NCI-H1694 treated with DMSO at 0.1 percent for 48 hours (cell line): ENCODE measurements at regions not wholly inside any gene's neighbourhood (a gene's known extent, or its start where the extent isn't known, plus 50 kb on each side); places are given as distances from the start of the nearest gene placed in this dataset.
"Not testable (repeated sequence)": the region's sequence is repeated elsewhere in the genome, so short reads cannot be mapped to it uniquely, and the experiment has no call there.

ENCODE experiments used
- DNase-seq: peaks from one replicate; lab custom pipeline; 2025; lab: John Stamatoyannopoulos, UW

DNA sequence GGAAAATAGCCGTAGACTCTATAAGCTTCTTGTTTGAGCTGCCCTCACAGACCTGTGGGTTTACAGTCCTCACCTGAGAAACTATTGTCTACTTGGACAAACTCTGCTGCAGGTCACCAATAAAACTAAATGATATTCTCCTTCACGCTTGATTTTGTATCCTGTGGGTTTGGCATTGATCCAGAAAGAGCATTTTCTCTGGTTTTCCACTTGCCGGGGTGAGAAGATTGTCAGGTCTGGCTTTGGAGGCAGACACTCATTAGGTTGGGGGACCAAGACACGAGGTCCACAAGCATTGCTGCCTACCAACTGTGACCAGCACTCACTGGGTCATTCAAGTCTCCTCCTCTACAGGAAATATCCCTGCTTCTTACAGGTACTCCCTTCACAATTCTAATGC lies 68.5 kb downstream of the CDC14C start:
- DNase-seq, result no peak

DNA sequence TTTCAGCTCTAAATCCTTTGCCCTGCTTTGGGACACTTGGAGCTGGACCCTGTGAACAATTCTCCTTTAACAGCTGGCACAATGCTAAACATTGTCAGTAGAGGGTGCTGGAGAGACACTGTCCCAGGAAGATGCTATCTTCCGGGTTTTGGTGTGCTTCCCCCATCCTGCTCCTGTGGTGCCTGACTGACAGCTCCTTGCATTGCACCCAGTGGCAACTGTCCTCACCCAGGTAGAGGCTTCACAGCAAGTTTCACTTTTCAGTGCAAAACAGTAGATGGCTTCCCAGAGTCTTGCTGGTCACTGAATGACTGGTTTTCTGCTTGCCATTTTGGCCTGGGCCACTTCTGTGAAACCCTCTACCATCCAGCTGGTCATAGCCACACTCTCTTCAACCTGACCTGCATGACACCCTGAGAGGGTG lies 77.3 kb downstream of the CDC14C start:
- peak; percentile 17 for DNase-seq

DNA sequence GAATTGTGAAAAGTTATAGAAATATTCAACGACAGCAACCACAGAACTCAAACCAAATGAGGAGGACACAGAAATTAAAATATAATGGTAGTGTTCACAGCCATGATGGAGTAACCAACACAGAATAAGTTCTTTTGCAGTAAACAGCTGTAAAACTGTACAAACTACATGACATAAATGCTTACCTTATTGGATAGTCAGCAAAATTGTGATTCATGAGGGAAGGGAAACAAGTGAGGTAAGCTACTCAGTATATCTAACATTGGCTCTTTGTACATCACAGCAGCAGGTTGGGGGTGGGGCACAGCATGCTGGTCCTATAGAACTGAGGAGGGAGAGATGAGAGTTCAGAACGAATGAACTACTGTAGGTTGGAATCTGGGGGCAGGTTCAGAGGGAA lies 86.4 kb downstream of the CDC14C start:
- no peak for DNase-seq

DNA sequence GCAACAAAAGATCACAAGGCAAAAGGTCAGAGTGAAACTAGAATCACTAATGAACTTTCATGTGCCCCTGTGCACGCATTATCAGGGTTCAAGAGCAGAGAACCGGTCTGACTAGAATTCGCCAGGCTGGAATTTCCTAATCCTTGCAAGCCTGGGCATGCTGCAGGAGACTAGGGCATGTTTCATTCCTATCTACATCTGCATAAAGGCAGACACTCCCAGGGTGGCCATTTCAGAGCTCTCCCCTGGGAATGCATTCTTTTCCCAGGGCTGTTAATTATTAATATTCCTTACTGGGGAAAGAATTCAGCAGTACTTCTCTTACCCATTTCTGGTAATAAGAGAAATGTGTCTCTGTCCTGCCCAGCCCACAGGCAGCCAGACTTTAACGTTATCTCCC lies 90.5 kb downstream of the CDC14C start:
- no peak for DNase-seq

DNA sequence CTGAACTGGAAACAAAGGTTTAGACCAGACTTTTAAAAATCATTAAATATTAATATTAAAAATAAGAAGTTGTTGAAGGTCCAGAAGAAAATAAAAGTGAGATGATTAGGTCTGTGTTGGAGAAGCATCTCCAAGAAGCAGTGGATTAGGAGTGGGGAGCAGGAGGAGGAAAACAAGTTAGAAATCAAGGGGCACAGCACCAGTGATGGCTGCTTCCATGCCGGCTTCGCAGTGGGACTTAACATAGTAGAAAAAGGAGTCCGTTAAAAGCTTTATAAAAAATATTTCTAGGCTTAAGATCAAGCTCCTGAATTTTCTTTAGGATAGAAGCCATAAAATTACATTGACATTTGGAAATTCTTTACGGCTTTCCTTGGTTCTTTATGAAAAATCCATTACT lies 95.8 kb downstream of the CDC14C start:
- DNase-seq, result no peak

DNA sequence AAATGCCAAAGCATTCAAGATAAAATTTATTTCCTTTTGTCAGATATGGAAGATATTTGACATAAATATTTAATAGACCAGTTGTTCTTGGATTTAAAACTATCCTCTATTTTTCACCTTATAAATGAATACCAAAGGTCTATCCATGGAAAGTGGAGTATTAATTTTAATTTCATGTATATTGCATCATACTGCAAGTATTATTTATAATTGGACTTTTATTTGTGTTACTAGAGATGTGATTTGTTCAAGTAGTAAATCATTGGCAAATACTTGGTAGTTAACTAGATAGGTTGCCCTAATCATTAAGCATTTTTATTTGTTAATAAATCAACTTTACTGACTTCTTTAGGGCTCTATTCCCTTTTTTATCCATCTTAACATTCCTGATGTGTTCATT lies 98.1 kb downstream of the CDC14C start:
- DNase-seq, result no peak

DNA sequence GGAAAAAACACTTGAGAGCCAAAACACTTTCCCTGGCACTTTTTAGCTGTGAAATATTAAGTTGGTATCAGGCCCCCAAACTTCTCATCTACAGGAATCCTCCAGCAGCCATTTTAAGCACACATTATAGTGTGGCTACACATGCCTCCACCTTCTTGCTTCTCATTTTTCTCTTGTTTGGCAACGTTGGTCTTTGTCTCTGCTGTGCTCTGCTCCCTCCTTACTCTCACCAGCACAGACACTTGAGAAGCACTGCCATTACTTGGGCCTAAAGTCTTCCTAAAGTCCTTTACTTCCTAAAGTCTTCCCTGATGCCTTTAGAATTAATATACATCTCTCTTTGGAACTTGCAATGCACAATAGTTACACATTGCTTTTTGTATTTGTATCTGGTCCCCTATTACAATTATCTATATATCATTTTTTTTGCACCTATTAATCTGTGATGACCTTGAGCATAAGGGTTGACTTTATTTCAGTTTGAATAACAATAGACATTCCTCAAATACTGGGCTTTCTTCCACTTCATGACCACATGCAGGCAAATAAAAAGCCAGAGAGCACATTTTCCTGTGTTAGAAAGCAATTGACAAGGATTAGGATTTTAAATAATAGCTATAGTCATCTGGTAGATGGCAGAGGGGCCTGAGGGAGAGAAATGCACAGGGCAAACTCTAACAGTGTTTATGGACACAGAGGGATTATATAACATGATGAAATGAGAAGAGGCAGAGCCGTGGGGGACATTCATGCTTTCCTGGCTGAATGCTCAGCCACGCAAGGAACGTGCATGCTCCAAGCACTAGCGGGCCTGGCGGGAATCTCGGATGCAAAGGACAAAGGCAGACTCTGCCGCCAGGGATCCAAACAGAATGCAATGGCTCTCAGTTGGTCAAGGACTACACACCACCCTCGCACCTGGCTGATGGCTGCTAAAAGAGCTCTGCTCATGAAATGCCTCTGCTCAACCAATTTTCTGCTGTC lies 99.3 kb downstream of the CDC14C start:
- DNase-seq, result no peak

DNA sequence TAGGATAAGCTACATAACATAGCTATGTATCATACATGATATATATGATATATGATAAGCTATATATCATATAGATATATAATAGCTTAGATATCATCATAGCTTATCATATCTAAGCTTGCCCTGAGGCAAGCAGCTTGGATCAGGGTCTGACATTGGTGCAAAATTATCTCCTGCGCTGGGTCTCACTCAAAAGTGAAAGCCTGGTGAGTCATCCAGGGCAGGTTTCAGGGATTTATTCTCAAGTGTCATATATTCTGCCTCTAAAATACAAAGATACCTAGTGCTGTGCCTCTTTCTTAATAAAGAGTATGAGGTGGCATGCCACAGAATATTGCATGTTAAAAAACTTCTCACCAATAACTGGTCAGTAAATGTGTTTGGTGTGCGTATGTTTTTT lies 105.9 kb downstream of the CDC14C start:
- DNase-seq, result no peak

DNA sequence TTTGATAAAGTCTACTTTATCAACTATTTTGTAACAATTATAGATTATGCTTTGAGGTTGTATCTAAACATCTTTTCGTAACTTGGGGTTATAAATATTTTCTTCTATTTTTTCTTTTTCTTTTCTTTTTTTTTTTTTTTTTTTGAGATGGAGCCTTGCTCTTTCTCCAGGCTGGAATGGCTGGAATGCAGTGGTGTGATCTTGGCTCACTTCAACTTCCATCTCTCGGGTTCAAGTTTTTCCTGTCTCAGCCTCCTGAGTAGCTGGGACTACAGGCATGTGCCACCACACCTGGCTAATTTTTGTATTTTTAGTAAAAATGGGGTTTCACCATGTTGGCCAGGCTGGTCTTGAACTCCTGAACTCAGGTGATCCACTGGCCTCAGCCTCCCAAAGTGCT lies 108.8 kb downstream of the CDC14C start:
- DNase-seq, result not testable (repeated sequence)

DNA sequence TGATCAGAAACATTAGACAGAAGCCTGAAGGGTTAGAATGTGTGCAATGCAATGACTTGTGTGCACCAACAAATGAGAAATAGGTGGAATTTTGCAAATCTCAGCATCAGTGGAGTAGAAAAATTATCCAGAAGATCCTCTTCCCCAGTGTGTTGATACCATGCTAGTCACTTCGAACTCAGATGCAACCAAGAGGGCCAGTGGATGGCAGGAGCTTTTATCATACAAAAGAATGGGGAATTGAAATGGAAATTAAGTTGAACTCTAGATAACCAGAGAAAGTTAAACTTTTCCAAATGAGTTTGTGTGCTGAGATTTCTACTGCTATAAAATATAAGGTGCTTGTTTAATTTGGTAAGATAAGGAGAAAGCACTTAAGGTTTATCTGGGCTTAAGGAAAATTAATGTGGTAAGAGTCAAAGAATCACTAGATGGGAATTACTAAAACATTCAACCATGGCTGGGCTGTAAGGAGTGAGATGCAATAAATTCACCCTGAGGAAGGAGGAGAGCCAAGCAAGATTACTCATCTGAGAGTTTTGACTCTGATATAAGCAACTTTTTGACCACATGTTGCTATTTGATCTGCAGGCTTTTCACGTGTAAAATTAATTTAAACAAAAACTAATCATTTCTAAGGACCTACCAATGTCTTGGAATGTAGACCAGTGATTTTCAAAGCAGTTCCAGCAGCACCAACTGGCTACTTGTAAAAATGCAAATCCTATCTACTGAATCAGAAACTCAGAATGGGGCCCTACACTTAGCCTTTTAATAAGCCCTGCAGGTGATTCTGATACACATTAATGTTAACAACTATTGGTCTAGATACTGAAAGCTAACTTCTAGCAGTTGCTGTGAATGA lies 113.2 kb downstream of the CDC14C start:
- DNase-seq, result no peak

DNA sequence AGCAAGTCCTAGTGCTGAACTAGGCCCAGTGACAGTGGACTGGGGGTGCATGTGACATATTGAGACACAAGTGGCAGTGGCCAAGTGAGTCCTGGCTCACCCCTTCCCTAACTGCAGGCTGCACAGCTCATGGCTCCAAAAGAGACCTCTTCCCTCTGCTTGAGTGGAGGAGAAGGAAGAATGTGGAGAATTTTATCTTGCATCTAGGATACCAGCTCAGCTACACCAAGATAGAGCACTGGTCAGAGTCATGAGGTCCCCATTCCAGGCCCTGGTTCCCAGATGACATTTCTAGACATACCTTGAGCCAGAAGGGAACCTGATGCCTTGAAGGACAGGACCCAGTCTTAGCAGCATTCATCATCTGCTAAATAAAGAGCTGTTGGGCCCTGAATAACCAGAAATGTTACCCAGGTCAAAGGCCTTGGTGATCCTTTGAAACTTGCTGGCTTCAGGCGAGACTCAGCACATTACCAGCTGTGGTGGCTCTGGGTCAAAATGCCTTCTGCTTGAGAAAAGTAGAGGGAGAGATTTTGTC lies 114.5 kb downstream of the CDC14C start:
- DNase-seq, result no peak

DNA sequence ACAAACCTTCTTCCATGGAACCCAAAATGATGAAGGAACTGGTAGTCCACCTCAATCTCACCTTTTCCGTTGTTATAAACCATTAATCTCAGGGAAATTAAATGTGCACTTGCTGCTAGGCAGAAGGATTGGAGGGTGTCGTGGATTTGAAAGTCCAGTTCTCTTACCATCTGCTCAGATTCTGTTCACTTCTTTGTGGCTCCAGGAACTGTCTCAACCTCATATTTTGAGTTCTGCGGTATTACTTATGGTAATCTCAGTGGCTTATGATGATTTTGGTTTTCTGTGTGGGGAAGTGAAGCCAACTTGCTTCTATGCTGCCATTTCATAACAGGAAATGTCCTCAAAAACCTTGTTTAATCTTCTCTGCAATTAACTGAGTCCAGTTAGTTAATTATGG lies 136.4 kb downstream of the CDC14C start:
- DNase-seq, result no peak

DNA sequence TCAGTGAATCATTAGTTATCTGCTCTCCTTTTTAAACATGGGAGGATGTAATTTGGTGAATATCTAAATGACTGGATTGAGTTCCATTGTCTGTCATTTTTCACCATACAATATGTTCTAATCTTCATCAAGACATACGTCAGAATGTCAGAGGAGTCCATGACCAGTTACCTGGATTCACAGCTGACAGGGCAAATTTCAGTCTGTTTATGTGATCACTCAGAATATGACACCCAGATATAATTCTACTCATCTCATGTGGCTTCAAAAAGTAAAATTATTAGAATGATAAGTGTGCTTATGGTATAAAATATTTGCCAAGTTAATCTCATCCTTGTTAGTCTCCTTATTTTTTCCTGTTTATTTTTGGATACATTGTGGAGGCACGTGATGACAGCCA lies 150.2 kb downstream of the CDC14C start:
- no peak for DNase-seq

DNA sequence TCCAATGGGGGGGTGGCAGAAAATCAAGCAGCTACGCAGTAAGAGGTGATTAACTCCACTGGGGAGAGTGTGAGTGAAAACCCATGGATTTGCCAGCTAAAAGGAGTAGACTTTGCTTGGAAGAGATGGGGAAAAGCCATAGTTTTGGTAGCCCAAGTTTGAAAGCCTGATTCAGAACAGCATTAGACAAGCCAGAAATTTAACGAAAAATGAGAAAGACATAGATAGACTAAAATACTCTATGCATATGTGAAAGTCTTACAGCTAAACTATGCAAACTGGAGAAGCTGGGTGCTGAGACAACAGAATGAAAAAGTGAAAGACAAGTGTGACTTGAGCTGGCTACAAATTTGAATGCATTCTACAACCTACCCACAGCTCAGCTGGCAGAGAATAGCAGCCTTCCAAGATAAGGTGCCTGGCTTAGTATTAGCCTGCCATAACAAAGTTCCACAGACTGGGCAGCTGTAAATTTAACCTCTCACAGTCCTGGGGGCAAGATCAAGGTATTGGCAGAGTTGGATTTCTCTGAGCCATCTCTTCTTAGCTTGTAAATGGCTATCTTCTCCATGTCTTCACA lies 156.6 kb downstream of the CDC14C start:
- DNase-seq, result no peak

DNA sequence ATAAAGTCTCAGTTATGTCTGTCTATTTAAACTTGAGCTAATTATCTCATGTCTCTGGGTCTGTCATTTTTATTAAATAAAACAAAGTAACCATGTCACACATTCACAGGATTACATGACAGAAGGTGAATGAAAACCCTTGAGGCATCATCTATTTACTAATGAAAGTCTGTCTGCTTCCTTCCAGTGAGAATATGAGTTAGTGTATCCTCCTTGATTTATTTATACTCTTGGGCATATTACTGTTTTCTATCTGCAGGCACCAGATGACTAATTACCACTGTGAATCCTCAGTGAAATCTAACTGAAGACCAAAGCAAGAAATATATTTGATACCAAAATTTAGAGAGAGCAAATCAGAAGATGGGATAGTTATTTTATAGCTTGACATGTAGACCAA lies 163.7 kb downstream of the CDC14C start:
- DNase-seq, result no peak

DNA sequence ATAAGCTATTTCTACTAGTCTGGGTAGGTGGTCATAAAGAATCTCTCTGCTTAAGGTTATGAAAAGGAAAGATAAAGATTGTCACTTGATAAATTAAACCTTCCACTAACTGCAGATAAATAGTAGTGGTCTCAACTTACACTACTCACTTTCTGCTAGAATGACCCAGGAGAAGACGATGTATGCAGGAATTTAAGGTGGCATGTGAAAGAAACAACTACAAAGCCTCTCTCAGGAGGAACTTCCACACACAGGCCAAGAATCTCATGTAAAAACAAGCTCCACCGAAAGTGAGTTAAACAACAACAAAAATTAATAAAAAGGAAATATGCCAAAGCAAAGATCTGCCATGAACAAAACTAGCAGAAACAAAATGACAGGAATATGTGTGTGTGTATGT lies 165.4 kb downstream of the CDC14C start:
- DNase-seq, result no peak

DNA sequence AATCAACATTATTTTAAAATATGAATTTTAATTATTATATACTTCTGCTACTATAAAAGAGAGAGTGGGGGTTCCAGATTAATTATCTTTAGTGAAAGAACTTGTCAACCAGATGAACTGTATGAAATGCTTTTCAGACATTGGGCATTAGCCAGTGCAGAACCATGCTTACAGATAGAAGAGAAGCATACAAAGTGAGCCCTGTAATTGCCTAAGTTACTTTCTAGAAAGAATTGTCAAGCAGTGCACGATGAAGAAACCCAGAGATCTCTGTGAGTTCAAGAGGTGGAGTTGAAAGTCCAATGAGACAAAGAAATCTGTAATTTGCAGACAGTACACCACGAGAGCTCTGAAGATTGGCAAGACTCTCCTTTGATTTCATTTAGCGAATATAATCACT lies 166.7 kb downstream of the CDC14C start:
- no peak for DNase-seq

DNA sequence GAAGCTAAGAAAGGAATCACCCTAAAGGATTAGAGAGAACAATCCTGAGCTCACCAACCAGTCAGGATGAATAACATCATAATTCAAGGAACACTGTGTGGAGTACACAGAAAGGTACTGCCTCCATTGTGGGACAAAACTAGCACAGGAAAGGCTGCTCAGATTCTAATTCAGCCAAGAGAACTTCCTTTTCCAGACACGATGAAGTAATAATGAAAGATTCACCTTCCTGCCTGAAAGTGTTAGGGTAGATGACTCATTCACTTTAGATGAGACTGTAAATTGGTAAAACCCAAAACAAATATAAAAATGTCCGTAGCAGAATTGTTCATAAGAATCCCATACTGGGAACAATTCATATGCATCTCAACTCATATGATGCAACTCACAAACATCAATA lies 167.2 kb downstream of the CDC14C start:
- DNase-seq, result no peak

DNA sequence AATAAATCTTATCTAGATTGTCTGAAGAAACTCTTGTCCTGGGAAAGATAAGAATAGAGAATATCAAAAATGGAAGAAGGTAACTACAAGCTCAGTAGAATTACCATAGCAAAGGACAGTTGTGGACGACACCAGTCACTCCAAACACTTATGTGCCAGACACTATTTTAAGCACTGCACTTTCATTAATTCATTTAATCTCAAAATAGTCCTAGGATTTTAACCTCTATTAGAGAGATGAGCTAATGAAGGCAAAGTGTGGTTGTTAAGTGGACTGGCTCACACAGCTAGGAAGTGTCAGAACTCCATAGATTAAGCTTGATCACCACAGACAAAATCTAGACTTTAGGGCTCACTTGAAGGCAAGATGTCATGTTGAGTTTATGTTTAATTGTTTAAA lies 168.9 kb downstream of the CDC14C start:
- DNase-seq, result no peak

DNA sequence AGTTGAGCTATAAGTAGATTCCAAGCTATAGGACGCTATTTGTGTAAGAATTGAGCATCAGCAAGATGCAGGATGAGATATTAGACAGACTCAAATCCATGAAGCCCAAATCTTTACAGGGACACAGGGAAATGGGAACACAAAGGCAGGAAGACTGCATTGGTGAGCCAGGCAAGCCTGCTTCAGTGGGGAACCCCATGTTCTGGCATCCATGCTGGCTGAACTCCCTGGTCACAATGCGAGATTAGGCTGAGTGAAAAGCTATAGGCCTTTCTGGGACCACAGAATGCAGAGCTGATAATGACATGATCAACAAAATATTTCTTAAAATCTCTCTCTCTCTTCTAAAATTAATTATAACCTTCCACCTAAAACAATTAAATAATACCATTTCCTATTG lies 170.5 kb downstream of the CDC14C start:
- DNase-seq, result no peak

DNA sequence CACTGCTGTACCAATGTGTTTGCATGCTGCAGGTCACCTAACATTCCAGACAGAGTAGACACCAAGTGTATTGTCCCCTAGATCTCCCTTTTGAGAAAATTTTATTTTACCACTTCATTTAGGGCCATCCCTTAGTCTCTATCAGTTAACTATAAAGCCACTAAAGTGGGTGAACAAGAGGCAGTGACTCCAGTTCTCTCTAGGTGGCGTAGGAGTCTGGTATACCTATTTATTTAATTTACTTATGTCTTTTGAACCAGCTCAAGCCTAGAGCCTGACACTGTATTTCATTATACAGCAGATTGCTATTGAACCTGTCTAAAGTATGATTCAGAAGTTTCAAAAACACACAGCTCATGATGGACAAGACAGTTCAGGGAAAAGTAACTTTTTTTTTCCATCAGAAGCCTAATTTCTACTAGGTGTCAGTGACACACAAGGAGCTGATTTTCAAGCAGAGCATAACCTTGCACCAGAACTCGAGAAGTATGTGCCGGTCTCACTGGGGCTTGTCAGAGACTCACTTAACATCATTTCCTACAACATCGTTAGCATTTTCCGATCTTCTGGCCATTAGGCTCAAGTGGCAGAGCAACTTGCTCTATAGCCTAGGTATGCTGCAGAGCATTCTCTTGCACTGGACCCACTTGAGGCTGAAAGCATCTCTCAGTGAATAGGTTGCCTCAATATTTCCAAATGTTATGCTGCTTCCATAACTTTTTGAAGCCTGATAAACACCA lies 175.4 kb downstream of the CDC14C start:
- DNase-seq, result no peak
